ENCODE measurements at regions not wholly inside any gene's neighbourhood (a gene's known extent, or its start where the extent isn't known, plus 50 kb on each side); places are given as distances from the start of the nearest gene placed in this dataset.

DNA sequence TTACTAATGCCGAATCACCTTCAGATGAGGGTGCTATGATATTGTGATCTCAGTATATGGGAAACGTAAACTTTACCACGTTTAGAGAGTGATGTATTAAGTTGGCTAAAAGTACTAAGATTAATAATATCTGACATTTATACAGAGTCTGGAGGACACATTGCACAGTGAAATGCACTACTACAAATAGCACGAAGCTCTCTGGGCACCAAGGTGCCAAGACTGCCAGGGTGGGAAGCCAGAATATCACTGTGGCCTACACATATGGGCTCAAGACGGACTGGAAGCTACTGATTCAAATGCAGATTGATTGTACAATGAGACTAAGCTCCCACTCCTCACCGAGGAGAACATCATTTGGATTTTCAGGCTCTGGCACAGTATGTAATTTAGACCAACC lies 113.3 kb upstream of the LIPC start:
- SMC1A ChIA-PET (ENCODE audit: uncharacterized antibody, unreplicated experiment), result interaction anchor here (1.6 kb wide), 1 partner anchor 14 kb away, joined by 5 read pairs; no protein-coding TSS in a partner anchor
- POLR2A ChIA-PET, result no interaction called here
- 57% methylated on average over 6 of the region's 6 CpGs for WGBS (ENCODE audit: insufficient coverage, insufficient replicate concordance, low lambda C conversion rate, missing lambda C conversion rate)
- RAD21 ChIA-PET (ENCODE audit: unreplicated experiment), result no interaction called here
- Histone ChIP-seq H3K9ac (ENCODE audit: control insufficient read depth, insufficient read depth, low read length) (no peak overlapping the region), H3K27me3 (replicated peaks in 1 of 2; ENCODE audit: control insufficient read depth in 2 of 2, insufficient read depth in 2 of 2, low read length in 1 of 2) (no peaks in the 10 kb centered on the region), H4K20me1 (ENCODE audit: control insufficient read depth, insufficient read depth) (no peaks in the 10 kb centered on the region), H3K36me3 (ENCODE audit: control insufficient read depth in 2 of 2, insufficient read depth in 2 of 2, low read length in 1 of 2) (no peaks in the 10 kb centered on the region), H3K4me2 (ENCODE audit: control insufficient read depth, insufficient read depth) (no peak overlapping the region), H3K4me3 (no peak overlapping the region), H3K27ac (ENCODE audit: control insufficient read depth, insufficient read depth) (no peak overlapping the region), H3K79me2 (ENCODE audit: control insufficient read depth, insufficient read depth, low read length) (no peaks in the 10 kb centered on the region), H2AFZ (ENCODE audit: control insufficient read depth, low read depth, low read length) (no peak overlapping the region), H3K4me1 (ENCODE audit: control insufficient read depth, insufficient read depth, low read length) (no peaks in the 10 kb centered on the region), H3K9me3 (replicated peaks; ENCODE audit: control insufficient read depth, insufficient read depth, low read length) (no peaks in the 10 kb centered on the region; the same call in 2 of the 3 replicates)
- no TSS peak for BruUV-seq (replicated peaks)
- in situ Hi-C loops (cut with MboI) (no loop called here), intact Hi-C loops (cut with micrococcal nuclease; ENCODE audit: unreplicated experiment) (no loop called here)
- TF ChIP-seq, protein P1, sequence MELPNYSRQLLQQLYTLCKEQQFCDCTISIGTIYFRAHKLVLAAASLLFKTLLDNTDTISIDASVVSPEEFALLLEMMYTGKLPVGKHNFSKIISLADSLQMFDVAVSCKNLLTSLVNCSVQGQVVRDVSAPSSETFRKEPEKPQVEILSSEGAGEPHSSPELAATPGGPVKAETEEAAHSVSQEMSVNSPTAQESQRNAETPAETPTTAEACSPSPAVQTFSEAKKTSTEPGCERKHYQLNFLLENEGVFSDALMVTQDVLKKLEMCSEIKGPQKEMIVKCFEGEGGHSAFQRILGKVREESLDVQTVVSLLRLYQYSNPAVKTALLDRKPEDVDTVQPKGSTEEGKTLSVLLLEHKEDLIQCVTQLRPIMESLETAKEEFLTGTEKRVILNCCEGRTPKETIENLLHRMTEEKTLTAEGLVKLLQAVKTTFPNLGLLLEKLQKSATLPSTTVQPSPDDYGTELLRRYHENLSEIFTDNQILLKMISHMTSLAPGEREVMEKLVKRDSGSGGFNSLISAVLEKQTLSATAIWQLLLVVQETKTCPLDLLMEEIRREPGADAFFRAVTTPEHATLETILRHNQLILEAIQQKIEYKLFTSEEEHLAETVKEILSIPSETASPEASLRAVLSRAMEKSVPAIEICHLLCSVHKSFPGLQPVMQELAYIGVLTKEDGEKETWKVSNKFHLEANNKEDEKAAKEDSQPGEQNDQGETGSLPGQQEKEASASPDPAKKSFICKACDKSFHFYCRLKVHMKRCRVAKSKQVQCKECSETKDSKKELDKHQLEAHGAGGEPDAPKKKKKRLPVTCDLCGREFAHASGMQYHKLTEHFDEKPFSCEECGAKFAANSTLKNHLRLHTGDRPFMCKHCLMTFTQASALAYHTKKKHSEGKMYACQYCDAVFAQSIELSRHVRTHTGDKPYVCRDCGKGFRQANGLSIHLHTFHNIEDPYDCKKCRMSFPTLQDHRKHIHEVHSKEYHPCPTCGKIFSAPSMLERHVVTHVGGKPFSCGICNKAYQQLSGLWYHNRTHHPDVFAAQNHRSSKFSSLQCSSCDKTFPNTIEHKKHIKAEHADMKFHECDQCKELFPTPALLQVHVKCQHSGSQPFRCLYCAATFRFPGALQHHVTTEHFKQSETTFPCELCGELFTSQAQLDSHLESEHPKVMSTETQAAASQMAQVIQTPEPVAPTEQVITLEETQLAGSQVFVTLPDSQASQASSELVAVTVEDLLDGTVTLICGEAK (IDR thresholded peaks at IDR 0.05; ENCODE audit: borderline replicate concordance), result no peak
- TF ChIP-seq LARP7 (IDR thresholded peaks at IDR 0.05), result no peak
- TF ChIP-seq RBBP5 (conservative IDR thresholded peaks at IDR 0.05), result no peak
- TF ChIP-seq NR2C1 (IDR thresholded peaks at IDR 0.05), result no peak
- TF ChIP-seq PAX5 (IDR thresholded peaks at IDR 0.05; ENCODE audit: borderline replicate concordance, low read depth, low read length), result no peak
- TF ChIP-seq RAD51 (IDR thresholded peaks at IDR 0.05), result no peak
- TF ChIP-seq MYB (IDR thresholded peaks at IDR 0.05; ENCODE audit: borderline replicate concordance, low read depth, low read length), result no peak
- TF ChIP-seq POLR2AphosphoS2 (IDR thresholded peaks at IDR 0.05; ENCODE audit: low read depth, low read length), result no peak
- TF ChIP-seq IKZF1 (conservative IDR thresholded peaks at IDR 0.05), result no peak
- TF ChIP-seq, protein P2, sequence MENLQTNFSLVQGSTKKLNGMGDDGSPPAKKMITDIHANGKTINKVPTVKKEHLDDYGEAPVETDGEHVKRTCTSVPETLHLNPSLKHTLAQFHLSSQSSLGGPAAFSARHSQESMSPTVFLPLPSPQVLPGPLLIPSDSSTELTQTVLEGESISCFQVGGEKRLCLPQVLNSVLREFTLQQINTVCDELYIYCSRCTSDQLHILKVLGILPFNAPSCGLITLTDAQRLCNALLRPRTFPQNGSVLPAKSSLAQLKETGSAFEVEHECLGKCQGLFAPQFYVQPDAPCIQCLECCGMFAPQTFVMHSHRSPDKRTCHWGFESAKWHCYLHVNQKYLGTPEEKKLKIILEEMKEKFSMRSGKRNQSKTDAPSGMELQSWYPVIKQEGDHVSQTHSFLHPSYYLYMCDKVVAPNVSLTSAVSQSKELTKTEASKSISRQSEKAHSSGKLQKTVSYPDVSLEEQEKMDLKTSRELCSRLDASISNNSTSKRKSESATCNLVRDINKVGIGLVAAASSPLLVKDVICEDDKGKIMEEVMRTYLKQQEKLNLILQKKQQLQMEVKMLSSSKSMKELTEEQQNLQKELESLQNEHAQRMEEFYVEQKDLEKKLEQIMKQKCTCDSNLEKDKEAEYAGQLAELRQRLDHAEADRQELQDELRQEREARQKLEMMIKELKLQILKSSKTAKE (IDR thresholded peaks at IDR 0.05; ENCODE audit: low read depth, poor library complexity, severe bottlenecking), result no peak
- TF ChIP-seq MTA2 (IDR thresholded peaks at IDR 0.05; ENCODE audit: low read depth), result no peak
- no peak for TF ChIP-seq IRF4 (IDR thresholded peaks at IDR 0.05; ENCODE audit: low read depth, low read length)
- DNase-seq (ENCODE audit: low read depth, low spot score), result no peak
- no peak for ATAC-seq
- no peak for FAIRE-seq
- CTCF ChIA-PET, result interaction anchor here (1.0 to 1.5 kb wide), 2 partner anchors 10 kb away, joined by 4 to 6 read pairs; no protein-coding TSS in a partner anchor
